ENCODE measurements at regions not wholly inside any gene's neighbourhood (a gene's known extent, or its start where the extent isn't known, plus 50 kb on each side); places are given as distances from the start of the nearest gene placed in this dataset.
A peak's percentile ranks its signal among the peaks of the same experiment; 100 is the strongest.

DNA sequence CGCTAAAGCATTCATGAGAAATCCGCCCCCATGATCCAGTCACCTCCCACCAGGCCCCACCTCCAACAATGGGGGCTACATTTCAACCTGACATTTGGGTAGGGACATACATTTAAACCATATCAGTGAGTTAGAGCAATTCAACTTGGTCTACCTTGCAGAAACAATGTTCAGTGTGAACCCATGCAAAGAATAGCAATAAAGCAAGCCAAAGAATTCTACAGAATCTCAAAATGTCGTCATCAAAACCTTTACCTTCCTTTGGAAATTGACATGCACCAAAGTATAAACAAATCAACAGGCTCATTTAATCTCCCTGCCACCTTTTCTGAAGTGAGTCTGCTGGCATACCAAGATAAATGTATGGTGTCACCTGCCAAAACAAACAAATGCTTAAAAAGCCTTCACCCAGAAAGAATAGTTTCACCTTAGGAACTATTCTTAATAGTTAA, 68.8 kb upstream of the ABLIM1 start (continued):
- TF ChIP-seq, protein P1, sequence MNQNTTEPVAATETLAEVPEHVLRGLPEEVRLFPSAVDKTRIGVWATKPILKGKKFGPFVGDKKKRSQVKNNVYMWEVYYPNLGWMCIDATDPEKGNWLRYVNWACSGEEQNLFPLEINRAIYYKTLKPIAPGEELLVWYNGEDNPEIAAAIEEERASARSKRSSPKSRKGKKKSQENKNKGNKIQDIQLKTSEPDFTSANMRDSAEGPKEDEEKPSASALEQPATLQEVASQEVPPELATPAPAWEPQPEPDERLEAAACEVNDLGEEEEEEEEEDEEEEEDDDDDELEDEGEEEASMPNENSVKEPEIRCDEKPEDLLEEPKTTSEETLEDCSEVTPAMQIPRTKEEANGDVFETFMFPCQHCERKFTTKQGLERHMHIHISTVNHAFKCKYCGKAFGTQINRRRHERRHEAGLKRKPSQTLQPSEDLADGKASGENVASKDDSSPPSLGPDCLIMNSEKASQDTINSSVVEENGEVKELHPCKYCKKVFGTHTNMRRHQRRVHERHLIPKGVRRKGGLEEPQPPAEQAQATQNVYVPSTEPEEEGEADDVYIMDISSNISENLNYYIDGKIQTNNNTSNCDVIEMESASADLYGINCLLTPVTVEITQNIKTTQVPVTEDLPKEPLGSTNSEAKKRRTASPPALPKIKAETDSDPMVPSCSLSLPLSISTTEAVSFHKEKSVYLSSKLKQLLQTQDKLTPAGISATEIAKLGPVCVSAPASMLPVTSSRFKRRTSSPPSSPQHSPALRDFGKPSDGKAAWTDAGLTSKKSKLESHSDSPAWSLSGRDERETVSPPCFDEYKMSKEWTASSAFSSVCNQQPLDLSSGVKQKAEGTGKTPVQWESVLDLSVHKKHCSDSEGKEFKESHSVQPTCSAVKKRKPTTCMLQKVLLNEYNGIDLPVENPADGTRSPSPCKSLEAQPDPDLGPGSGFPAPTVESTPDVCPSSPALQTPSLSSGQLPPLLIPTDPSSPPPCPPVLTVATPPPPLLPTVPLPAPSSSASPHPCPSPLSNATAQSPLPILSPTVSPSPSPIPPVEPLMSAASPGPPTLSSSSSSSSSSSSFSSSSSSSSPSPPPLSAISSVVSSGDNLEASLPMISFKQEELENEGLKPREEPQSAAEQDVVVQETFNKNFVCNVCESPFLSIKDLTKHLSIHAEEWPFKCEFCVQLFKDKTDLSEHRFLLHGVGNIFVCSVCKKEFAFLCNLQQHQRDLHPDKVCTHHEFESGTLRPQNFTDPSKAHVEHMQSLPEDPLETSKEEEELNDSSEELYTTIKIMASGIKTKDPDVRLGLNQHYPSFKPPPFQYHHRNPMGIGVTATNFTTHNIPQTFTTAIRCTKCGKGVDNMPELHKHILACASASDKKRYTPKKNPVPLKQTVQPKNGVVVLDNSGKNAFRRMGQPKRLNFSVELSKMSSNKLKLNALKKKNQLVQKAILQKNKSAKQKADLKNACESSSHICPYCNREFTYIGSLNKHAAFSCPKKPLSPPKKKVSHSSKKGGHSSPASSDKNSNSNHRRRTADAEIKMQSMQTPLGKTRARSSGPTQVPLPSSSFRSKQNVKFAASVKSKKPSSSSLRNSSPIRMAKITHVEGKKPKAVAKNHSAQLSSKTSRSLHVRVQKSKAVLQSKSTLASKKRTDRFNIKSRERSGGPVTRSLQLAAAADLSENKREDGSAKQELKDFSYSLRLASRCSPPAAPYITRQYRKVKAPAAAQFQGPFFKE (tag by site-specific recombination; IDR thresholded peaks at IDR 0.05; ENCODE audit: borderline replicate concordance): no peak
- TF ChIP-seq, protein P2, sequence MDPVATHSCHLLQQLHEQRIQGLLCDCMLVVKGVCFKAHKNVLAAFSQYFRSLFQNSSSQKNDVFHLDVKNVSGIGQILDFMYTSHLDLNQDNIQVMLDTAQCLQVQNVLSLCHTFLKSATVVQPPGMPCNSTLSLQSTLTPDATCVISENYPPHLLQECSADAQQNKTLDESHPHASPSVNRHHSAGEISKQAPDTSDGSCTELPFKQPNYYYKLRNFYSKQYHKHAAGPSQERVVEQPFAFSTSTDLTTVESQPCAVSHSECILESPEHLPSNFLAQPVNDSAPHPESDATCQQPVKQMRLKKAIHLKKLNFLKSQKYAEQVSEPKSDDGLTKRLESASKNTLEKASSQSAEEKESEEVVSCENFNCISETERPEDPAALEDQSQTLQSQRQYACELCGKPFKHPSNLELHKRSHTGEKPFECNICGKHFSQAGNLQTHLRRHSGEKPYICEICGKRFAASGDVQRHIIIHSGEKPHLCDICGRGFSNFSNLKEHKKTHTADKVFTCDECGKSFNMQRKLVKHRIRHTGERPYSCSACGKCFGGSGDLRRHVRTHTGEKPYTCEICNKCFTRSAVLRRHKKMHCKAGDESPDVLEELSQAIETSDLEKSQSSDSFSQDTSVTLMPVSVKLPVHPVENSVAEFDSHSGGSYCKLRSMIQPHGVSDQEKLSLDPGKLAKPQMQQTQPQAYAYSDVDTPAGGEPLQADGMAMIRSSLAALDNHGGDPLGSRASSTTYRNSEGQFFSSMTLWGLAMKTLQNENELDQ (tag by site-specific recombination; IDR thresholded peaks at IDR 0.05; ENCODE audit: low read depth): no peak
- TF ChIP-seq TCF7L2 (IDR thresholded peaks at IDR 0.05; ENCODE audit: borderline replicate concordance, low read depth, low read length) (no peak), ZFP41 (tag by site-specific recombination; IDR thresholded peaks at IDR 0.05; ENCODE audit: borderline replicate concordance) (no peak), ZNF354C (tag by site-specific recombination; IDR thresholded peaks at IDR 0.05; ENCODE audit: borderline replicate concordance, low read depth) (no peak), ZNF341 (tag by site-specific recombination; IDR thresholded peaks at IDR 0.05; ENCODE audit: low read depth) (no peak), ZNF548 (tag by site-specific recombination; IDR thresholded peaks at IDR 0.05) (no peak), SP2 (tag by site-specific recombination; IDR thresholded peaks at IDR 0.05) (no peak), ZNF214 (tag by site-specific recombination; IDR thresholded peaks at IDR 0.05; ENCODE audit: borderline replicate concordance) (no peak), ZNF585B (tag by site-specific recombination; IDR thresholded peaks at IDR 0.05) (no peak), ZNF530 (tag by site-specific recombination; IDR thresholded peaks at IDR 0.05; ENCODE audit: low read depth) (no peak), ZNF266 (tag by site-specific recombination; IDR thresholded peaks at IDR 0.05; ENCODE audit: low read depth) (no peak), ZSCAN16 (tag by site-specific recombination; IDR thresholded peaks at IDR 0.05) (no peak), KLF9 (tag by site-specific recombination; IDR thresholded peaks at IDR 0.05; ENCODE audit: low read depth) (no peak), ZNF701 (tag by site-specific recombination; IDR thresholded peaks at IDR 0.05) (no peak), ZNF623 (tag by site-specific recombination; IDR thresholded peaks at IDR 0.05) (no peak), MYNN (tag by site-specific recombination; IDR thresholded peaks at IDR 0.05; ENCODE audit: borderline replicate concordance) (no peak), ZNF416 (tag by site-specific recombination; IDR thresholded peaks at IDR 0.05) (no peak), ZNF843 (tag by site-specific recombination; IDR thresholded peaks at IDR 0.05) (peak; percentile 79), ZNF175 (tag by site-specific recombination; IDR thresholded peaks at IDR 0.05) (no peak), ZNF426 (tag by site-specific recombination; IDR thresholded peaks at IDR 0.05) (no peak), ZSCAN23 (tag by site-specific recombination; IDR thresholded peaks at IDR 0.05) (0 out of 2 replicates have a peak, but pooled peaks have one; percentile 58), ZNF792 (tag by site-specific recombination; IDR thresholded peaks at IDR 0.05) (no peak), ZNF202 (tag by site-specific recombination; IDR thresholded peaks at IDR 0.05; ENCODE audit: borderline replicate concordance) (no peak), ZBTB8A (tag by site-specific recombination; IDR thresholded peaks at IDR 0.05) (no peak), ZNF2 (tag by site-specific recombination; IDR thresholded peaks at IDR 0.05) (no peak), ZEB2 (tag by site-specific recombination; IDR thresholded peaks at IDR 0.05) (0 out of 2 replicates have a peak, but pooled peaks have one; percentile 41)
- TF ChIP-seq, protein P3, sequence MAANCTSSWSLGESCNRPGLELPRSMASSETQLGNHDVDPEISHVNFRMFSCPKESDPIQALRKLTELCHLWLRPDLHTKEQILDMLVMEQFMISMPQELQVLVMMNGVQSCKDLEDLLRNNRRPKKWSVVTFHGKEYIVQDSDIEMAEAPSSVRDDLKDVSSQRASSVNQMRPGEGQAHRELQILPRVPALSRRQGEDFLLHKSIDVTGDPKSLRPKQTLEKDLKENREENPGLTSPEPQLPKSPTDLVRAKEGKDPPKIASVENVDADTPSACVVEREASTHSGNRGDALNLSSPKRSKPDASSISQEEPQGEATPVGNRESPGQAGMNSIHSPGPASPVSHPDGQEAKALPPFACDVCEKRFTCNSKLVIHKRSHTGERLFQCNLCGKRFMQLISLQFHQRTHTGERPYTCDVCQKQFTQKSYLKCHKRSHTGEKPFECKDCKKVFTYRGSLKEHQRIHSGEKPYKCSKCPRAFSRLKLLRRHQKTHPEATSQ (tag by site-specific recombination; IDR thresholded peaks at IDR 0.05): no peak
- TF ChIP-seq, protein P4, sequence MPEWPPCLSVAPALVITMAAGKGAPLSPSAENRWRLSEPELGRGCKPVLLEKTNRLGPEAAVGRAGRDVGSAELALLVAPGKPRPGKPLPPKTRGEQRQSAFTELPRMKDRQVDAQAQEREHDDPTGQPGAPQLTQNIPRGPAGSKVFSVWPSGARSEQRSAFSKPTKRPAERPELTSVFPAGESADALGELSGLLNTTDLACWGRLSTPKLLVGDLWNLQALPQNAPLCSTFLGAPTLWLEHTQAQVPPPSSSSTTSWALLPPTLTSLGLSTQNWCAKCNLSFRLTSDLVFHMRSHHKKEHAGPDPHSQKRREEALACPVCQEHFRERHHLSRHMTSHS (tag by site-specific recombination; IDR thresholded peaks at IDR 0.05): no peak
- TF ChIP-seq, protein P5, sequence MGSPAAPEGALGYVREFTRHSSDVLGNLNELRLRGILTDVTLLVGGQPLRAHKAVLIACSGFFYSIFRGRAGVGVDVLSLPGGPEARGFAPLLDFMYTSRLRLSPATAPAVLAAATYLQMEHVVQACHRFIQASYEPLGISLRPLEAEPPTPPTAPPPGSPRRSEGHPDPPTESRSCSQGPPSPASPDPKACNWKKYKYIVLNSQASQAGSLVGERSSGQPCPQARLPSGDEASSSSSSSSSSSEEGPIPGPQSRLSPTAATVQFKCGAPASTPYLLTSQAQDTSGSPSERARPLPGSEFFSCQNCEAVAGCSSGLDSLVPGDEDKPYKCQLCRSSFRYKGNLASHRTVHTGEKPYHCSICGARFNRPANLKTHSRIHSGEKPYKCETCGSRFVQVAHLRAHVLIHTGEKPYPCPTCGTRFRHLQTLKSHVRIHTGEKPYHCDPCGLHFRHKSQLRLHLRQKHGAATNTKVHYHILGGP (tag by site-specific recombination; IDR thresholded peaks at IDR 0.05): peak; percentile 62; the same call in 1 of the 2 replicates
